HG02852 (cell line): ENCODE measurements at regions not wholly inside any gene's neighbourhood (a gene's known extent, or its start where the extent isn't known, plus 50 kb on each side); places are given as distances from the start of the nearest gene placed in this dataset.

Source experiments
- ATAC-seq: cut with Tn5 transposase; IDR thresholded peaks from one replicate; pipeline ENCODE4 v1.9.1; 2021; ENCODE audit warnings: mild to moderate bottlenecking, moderate library complexity; ENCODE audit not compliant: unreplicated experiment

DNA sequence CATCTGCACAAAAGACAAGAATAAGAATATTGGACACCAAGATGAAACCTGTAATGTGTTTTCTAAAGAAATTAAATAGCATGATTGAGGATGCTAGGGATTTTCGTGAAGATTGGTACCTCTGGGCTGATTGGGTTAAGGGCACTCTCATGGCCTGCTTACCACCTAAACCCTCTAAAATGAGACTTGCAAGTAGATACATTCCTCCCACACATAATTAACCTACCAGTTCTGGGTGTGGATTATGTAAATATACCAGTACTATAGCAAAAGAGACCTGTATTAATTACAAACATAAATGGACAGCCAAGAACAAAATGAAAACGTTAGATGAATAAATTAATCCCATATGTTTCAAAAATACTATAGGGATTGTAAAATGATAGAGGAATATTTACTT, 1069.6 kb upstream of the B3GALT2 start:
- ATAC-seq: no peak

- ATAC-seq: no peak
These were observed 1065.8 kb upstream of the B3GALT2 start for GRCh38 chr1:194252199-194252598.

GRCh38 chr1:194241215-194241614, 1054.8 kb upstream of the B3GALT2 start:
- no peak for ATAC-seq

DNA sequence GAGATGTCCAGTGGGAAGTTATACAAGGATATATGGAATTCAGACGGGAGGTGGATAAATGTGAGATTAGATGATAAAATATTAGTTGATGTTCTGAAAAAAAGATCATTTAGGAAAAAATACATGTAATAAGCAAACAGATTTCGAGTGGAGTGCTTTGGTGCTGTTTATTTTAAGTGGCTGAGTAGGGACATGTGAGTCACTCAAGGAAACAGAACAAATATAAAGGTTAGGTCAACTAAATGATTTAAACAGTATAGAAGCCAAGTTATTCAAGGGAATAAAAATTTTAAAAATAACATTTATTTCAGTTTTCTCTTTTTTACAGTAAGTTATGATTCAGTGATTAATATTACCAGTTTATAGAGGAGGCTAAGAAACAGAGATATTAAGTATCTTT, 1046.7 kb upstream of the B3GALT2 start:
- no peak for ATAC-seq

DNA sequence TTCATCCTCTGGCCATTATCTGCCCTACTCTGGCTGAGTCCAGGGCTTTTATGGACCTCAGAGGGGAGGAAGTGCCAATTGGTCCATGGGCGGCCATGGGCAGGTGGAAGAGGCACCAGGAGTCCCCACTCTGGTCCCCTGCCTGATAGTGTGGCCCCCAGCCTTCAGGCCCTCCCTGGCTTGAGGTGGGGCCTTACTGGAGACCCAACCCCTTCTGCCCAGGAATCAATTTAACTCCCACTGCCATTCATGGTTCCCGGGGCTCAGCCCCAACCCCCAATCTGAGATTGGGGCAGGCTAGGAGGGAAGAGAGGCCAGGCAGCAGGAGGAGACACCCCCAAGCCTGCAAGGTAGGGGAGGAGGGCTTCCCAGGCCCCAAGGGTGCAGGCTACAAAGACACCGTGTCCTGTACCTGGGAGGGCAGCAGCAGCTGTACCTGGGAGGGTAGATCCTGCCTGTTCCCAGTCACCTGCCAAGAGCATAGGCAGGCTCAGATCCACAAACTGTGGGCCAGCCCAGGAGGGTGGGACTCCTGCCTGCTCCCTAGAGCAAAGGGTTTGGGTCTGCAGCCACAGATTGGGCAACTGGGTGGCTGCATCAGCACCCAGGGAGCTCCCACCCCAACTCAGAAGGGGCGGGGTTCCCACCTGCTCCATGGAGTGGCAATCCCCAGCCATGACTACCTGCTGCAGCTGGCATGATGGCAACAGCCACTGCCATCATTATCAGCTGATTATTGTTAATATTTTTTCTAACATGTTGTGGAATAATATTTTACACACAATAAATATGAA, 1044.1 kb upstream of the B3GALT2 start:
- ATAC-seq: no peak

GRCh38 chr1:194228427-194228826, 1042.0 kb upstream of the B3GALT2 start:
- no peak for ATAC-seq

DNA sequence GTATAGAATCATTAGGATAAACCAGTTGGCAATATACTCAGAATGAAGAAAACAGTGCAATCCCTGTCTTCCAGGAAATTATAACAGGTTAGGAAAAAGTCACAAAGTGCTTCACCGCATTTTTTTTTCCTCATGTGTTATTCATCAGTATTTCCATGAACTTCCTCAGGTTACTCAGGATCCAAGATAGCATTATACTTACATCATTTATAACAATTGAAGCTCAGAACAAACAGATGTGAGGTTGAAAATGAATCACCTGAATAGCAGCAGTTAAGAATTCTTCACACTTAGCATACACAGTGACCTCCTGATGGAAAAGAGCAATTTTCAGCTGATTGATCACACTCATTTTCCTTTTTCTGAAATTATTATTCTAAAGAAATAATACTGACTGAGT, 1040.7 kb upstream of the B3GALT2 start:
- no peak for ATAC-seq

GRCh38 chr1:194225821-194226220, 1039.4 kb upstream of the B3GALT2 start:
- ATAC-seq: peak; percentile 87

- ATAC-seq: no peak
These were observed 1037.2 kb upstream of the B3GALT2 start for GRCh38 chr1:194223596-194223995.

- no peak for ATAC-seq
These were observed 1029.0 kb upstream of the B3GALT2 start for GRCh38 chr1:194215448-194215847.

- ATAC-seq: no peak
These were observed 1028.3 kb upstream of the B3GALT2 start for GRCh38 chr1:194214735-194215134.

GRCh38 chr1:194209920-194210319, 1023.5 kb upstream of the B3GALT2 start:
- no peak for ATAC-seq

- no peak for ATAC-seq
These were observed 1022.3 kb upstream of the B3GALT2 start for GRCh38 chr1:194208674-194209073.

DNA sequence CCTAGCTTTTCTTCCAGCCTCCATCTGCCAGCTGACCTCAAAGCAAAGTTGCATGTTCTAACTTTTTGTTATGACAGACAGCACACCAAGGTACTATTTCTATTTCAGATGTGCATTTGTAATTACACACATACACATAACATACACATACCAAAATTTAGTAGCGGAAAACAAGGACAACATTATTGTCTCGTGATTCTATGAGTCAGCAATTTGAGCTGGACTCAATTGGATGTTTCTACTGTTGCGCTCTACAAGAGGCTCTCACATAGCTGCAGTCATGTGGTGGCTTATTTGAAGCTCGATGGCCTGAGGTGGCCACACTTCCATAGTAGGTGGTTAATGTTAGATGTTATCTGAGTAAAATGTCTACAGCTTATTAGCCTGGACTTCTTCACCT, 1010.1 kb upstream of the B3GALT2 start:
- no peak for ATAC-seq

- ATAC-seq: no peak
These were observed 1008.3 kb upstream of the B3GALT2 start for GRCh38 chr1:194194724-194195123.

DNA sequence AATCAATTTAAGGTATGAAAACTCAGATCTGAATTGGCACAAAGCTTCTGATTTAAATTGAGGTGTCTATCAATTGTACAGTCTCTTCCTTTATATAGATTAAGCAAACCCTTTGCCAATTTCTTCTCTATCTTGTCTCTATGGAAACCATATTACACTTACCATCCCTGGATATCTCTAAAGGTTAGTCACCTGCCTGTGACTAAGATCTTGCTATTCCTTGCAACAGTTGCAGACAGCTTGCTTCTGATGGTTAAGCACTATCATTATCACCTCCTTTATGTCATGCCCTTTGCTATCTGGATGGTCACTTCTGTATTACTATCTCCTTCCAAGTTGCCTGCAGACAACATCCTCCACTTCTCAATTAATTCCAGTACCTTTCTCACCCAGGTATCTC, 998.6 kb upstream of the B3GALT2 start:
- ATAC-seq: no peak

GRCh38 chr1:194184425-194184824, 998.0 kb upstream of the B3GALT2 start:
- no peak for ATAC-seq

GRCh38 chr1:194181845-194182244, 995.4 kb upstream of the B3GALT2 start:
- ATAC-seq: no peak

DNA sequence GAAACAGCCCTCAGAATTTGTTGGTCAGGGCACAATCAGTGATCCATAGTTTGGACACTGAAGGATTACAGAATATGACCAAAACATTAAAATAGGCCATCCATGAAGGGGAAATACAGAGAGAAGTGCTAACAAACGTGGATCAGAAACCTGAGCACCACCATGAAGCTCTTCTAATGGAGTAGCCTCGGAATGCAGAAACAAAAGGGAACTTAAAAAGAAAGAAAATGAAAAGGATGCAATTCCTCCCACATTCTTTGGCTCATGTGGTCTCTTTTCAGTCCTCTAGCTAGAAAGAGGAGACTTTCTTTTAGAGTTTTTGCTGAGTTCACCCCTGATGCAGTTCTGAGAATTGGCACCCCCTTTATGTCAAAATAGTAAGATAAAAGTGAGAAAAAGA, 989.8 kb upstream of the B3GALT2 start:
- no peak for ATAC-seq

DNA sequence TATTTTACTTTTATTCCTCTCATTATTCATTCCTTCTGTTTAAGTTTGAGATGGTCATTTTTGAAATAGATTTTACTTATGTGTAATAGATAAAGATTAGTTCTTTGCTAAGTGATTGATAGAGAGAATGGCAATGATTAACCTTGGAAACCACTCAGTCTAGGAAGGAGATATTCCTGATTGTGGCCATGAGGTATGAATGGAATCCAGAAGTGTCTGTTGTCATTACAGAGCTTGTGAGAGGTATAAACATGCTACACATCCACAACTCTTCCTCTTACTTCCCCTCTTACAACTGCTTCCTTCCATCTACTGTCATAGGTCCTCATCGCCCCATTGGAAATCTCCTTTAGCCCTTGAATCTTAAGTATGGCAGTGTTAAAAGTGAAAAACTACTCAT, 988.8 kb upstream of the B3GALT2 start:
- ATAC-seq: no peak

DNA sequence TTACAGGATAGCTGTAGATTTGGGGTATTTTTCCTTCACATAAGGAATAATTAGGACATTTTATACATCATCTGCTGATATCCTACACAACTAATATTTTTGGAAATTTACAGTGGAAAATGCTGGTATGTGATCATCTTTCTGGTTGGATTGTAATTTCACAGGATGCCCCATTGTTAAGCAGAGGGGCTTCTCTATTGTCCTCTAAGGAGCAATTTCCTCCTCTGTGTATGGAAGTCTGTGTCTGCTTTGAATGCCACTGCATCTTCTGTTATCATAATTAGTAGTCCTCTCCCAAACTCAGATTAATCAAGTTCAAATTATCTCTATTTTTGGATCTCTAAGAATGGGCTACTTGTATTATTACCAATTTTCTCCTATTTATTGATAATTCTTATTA, 988.1 kb upstream of the B3GALT2 start:
- no peak for ATAC-seq

GRCh38 chr1:194171596-194171995, 985.2 kb upstream of the B3GALT2 start:
- ATAC-seq: no peak
